BE2C (cell line): ENCODE measurements at regions not wholly inside any gene's neighbourhood (a gene's known extent, or its start where the extent isn't known, plus 50 kb on each side); places are given as distances from the start of the nearest gene placed in this dataset.

ENCODE experiments used
- DNase-seq: peaks from one replicate; pipeline ENCODE4 v3.0.0-alpha.2; 2020
- H3K27me3 ChIP-seq: fragments of 250-450 bp; sonication (Bioruptor Pico); 2 replicates; pipeline ENCODE4 v1.5.1; 2020; ENCODE audit warnings: mild to moderate bottlenecking
- H3K36me3 ChIP-seq: fragments of 250-450 bp; sonication (Bioruptor Pico); 2 replicates; pipeline ENCODE4 v1.5.1; 2020; ENCODE audit warnings: mild to moderate bottlenecking
- H3K4me1 ChIP-seq: fragments of 250-450 bp; sonication (Bioruptor Pico); 2 replicates; pipeline ENCODE4 v1.5.1; 2020
- H3K4me3 ChIP-seq: 2 replicates; pipeline ENCODE4 v1.5.1; 2011; ENCODE audit warnings: low read depth, low read length
- H3K9me3 ChIP-seq: fragments of 250-450 bp; sonication (Bioruptor Pico); 2 replicates; pipeline ENCODE4 v1.5.1; 2020
- CTCF ChIP-seq: IDR thresholded peaks from 2 replicates; pipeline ENCODE4 v1.5.1; 2012; ENCODE audit warnings: mild to moderate bottlenecking, low read depth, low read length

GRCh38 chr12:124394462-124395128 lies 99.7 kb downstream of the RFLNA start:
- no peaks in the 10 kb centered on the region for H3K27me3 ChIP-seq
- H3K4me1 ChIP-seq = peaks cover 58% of the 10 kb centered on the region
- no peak for DNase-seq
- no peak for TF ChIP-seq CTCF
- H3K4me3 ChIP-seq = no peak overlapping the region
- H3K36me3 ChIP-seq = peaks cover 41% of the 10 kb centered on the region
- H3K9me3 ChIP-seq = no peaks in the 10 kb centered on the region

DNA sequence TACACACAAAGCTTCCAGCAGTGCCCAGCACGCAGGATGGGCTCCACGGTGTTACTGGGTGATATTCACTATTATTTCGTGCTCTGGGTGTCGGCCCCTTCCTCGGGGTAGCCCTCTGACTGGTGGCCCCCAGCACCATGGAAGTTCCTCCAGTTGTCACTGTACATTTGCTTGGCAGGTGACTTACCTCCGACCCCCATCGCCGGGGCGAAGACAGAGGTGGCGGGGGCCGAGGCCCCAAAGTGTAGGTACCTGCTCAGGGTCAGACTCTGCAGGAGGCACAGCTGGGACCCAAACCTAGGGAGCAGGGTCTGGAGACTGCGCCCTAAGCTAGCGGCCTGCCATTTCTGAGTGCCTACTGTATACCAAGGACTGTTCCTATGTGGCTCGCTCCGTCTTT lies 98.9 kb downstream of the RFLNA start:
- no peak for TF ChIP-seq CTCF
- DNase-seq = no peak
- H3K27me3 ChIP-seq = no peaks in the 10 kb centered on the region
- peaks cover 60% of the 10 kb centered on the region for H3K4me1 ChIP-seq
- H3K9me3 ChIP-seq = no peaks in the 10 kb centered on the region
- H3K36me3 ChIP-seq = peaks cover 35% of the 10 kb centered on the region
- H3K4me3 ChIP-seq = no peak overlapping the region

GRCh38 chr12:124393414-124393790 lies 98.5 kb downstream of the RFLNA start:
- Histone ChIP-seq H3K36me3 (peaks cover 32% of the 10 kb centered on the region), H3K4me1 (peaks cover 61% of the 10 kb centered on the region), H3K9me3 (no peaks in the 10 kb centered on the region), H3K4me3 (no peak overlapping the region), H3K27me3 (no peaks in the 10 kb centered on the region)
- no peak for DNase-seq
- TF ChIP-seq CTCF = no peak

- peaks cover 28% of the 10 kb centered on the region for H3K36me3 ChIP-seq
- no peak for TF ChIP-seq CTCF
- H3K4me3 ChIP-seq = no peak overlapping the region
- no peaks in the 10 kb centered on the region for H3K9me3 ChIP-seq
- DNase-seq = peak; percentile 98
- peaks cover 63% of the 10 kb centered on the region for H3K4me1 ChIP-seq
- H3K27me3 ChIP-seq = no peaks in the 10 kb centered on the region
Measured at GRCh38 chr12:124392667-124393413, 97.9 kb downstream of the RFLNA start.

GRCh38 chr12:124392271-124392666 lies 97.4 kb downstream of the RFLNA start:
- no peaks in the 10 kb centered on the region for H3K27me3 ChIP-seq
- H3K36me3 ChIP-seq = peaks cover 22% of the 10 kb centered on the region
- DNase-seq = peak; percentile 89
- peaks cover 58% of the 10 kb centered on the region for H3K4me1 ChIP-seq
- H3K4me3 ChIP-seq = no peak overlapping the region
- TF ChIP-seq CTCF = peak; percentile 68
- H3K9me3 ChIP-seq = no peaks in the 10 kb centered on the region
